ENCODE measurements at regions not wholly inside any gene's neighbourhood (a gene's known extent, or its start where the extent isn't known, plus 50 kb on each side); places are given as distances from the start of the nearest gene placed in this dataset.
A peak's percentile ranks its signal among the peaks of the same experiment; 100 is the strongest.

GRCh38 chr2:226396541-226396940 is 403.1 kb downstream of the IRS1 start:
- Histone ChIP-seq H3K4me1 (no peaks in the 10 kb centered on the region), H3K27me3 (ENCODE audit: low read depth) (no peaks in the 10 kb centered on the region), H3K36me3 (no peaks in the 10 kb centered on the region), H3K9me3 (no peaks in the 10 kb centered on the region), H3K27ac (no peak overlapping the region), H3K4me3 (no peak overlapping the region)
- no peak for ATAC-seq
- no peak for TF ChIP-seq CTCF (IDR thresholded peaks at IDR 0.05)
- intact Hi-C loops (cut with DNase I): no loop called here
- DNase-seq: no peak

DNA sequence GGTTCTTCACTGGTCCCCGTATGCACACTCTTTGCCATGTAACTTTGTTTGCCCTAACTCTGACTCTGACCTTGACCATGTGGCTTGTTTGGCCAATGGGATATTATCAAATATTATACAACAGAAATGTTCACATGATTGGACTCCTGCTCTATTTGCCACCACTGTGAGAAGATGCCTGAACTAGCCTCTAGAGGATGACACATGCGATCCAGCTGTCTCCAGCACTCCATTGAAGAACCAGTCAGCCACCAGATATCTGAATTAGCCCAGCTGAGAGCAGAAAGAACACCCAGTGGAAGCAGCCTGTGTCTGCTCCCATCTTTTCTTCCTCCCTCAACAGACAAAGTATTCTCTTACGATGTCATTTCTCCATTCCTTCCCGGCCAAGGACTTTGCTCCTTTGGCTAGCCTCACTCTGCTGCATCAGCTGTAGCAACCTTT is 412.1 kb downstream of the IRS1 start:
- Histone ChIP-seq H3K36me3 (no peaks in the 10 kb centered on the region), H3K4me1 (no peaks in the 10 kb centered on the region), H3K27ac (no peak overlapping the region), H3K4me3 (no peak overlapping the region), H3K27me3 (ENCODE audit: low read depth) (no peaks in the 10 kb centered on the region), H3K9me3 (no peaks in the 10 kb centered on the region)
- DNase-seq (no peak), ATAC-seq (no peak)
- TF ChIP-seq CTCF (IDR thresholded peaks at IDR 0.05): no peak
- intact Hi-C loops (cut with DNase I): no loop called here

GRCh38 chr2:226383461-226383860 is 416.2 kb downstream of the IRS1 start:
- Histone ChIP-seq H3K4me3 (no peak overlapping the region), H3K27ac (no peak overlapping the region), H3K4me1 (no peaks in the 10 kb centered on the region), H3K9me3 (no peaks in the 10 kb centered on the region), H3K36me3 (no peaks in the 10 kb centered on the region), H3K27me3 (ENCODE audit: low read depth) (no peaks in the 10 kb centered on the region)
- no peak for ATAC-seq
- intact Hi-C loops (cut with DNase I): no loop called here
- no peak for TF ChIP-seq CTCF (IDR thresholded peaks at IDR 0.05)
- DNase-seq: no peak

DNA sequence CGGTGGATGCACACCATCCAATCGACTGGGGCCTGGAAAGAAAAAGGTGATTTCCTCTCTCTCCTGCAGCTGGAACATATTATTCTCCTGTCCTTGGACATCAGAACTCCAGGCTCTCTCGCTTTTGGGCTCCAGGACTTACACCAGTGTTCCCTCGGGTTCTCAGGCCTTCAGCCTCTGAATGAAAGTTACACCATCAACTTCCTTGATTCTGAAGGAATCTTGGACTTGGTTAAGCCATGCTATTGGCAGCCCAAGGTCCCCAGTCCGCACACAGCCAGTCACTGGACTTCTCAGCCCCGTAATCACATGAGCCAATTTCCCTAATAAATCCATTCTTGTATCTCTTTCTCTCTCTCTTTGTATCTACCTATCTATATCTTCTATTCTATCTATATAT is 418.9 kb downstream of the IRS1 start:
- no peaks in the 10 kb centered on the region for H3K27me3 ChIP-seq (ENCODE audit: low read depth)
- no peaks in the 10 kb centered on the region for H3K4me1 ChIP-seq
- no peak overlapping the region for H3K4me3 ChIP-seq
- no peak overlapping the region for H3K27ac ChIP-seq
- H3K9me3 ChIP-seq: no peaks in the 10 kb centered on the region
- no peak for TF ChIP-seq CTCF (IDR thresholded peaks at IDR 0.05)
- ATAC-seq (no peak), DNase-seq (no peak)
- no peaks in the 10 kb centered on the region for H3K36me3 ChIP-seq
- intact Hi-C loops (cut with DNase I): no loop called here

DNA sequence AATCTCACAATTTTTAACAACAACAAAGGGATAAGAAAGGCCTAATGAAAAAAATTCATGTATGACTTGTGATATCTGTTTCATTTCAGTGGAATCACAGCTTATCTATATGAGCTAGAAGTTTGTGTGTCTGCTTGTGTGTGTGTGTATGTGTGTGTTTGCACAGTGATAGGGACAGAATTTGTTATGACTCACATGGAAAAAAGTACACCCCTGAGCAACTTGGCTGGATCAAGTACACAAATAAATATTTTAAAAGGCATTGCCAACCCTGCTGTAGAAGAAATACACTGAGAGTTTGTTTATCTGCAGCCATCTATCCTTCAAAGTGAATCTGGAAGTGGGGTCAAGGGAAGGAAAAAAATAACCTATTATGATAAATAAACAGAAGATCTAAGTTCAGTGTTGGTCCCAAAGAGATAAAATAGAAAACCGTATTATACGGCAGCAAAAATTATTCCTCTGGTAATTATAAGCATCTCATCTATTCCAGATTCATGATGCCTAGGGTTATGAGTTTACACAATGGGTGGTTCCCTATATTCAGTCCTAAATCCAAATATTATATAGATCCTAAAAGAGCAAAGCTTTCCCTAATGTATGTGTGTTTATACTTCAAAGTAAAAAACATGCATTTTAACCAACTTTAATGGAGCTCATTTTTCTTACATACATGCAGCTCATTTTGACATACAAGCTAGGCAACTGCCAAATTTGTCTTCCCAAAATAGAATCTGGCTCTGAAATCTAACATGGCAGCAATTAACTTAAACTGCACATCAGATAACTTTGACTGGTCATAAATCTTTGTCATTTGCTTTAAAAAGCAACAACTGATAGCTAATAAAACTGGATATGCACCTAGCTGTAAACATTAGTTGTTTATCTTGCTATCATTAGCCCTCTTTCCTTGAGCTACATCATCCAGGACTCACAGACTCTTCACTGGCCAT is 420.6 kb downstream of the IRS1 start:
- Histone ChIP-seq H3K27ac (no peak overlapping the region), H3K4me3 (no peak overlapping the region), H3K27me3 (ENCODE audit: low read depth) (no peaks in the 10 kb centered on the region), H3K4me1 (no peaks in the 10 kb centered on the region), H3K9me3 (no peaks in the 10 kb centered on the region), H3K36me3 (no peaks in the 10 kb centered on the region)
- TF ChIP-seq CTCF (IDR thresholded peaks at IDR 0.05): no peak
- ATAC-seq (peak in 1 of 2 donors; percentile 54), DNase-seq (no peak)
- intact Hi-C loops (cut with DNase I): no loop called here
